T-helper 2 cell (primary cell): ENCODE measurements at regions not wholly inside any gene's neighbourhood (a gene's known extent, or its start where the extent isn't known, plus 50 kb on each side); places are given as distances from the start of the nearest gene placed in this dataset.

Experiments
- DNase-seq, 5 experiments: peaks; one replicate each; pipeline versions ENCODE4 v3.0.0 to v3.0.0-alpha.2; 2012 to 2022

GRCh38 chr13:111911121-111911720, 155.7 kb upstream of the SOX1 start:
- no peak for DNase-seq

GRCh38 chr13:111911754-111912452, 155.0 kb upstream of the SOX1 start:
- DNase-seq: no peak

GRCh38 chr13:111912453-111912866, 154.5 kb upstream of the SOX1 start:
- no peak for DNase-seq

- no peak for DNase-seq
Observed at GRCh38 chr13:111912991-111913760, 153.8 kb upstream of the SOX1 start.

GRCh38 chr13:111913761-111914140, 153.2 kb upstream of the SOX1 start:
- DNase-seq: no peak

- DNase-seq: no peak
Observed at GRCh38 chr13:111914241-111915103, 152.5 kb upstream of the SOX1 start.

- DNase-seq: no peak
Observed at GRCh38 chr13:111915104-111915551, 151.8 kb upstream of the SOX1 start.

GRCh38 chr13:111916201-111916600, 150.7 kb upstream of the SOX1 start:
- no peak for DNase-seq

- no peak for DNase-seq
Observed at GRCh38 chr13:111917086-111917485, 149.9 kb upstream of the SOX1 start.

GRCh38 chr13:111917901-111918300, 149.0 kb upstream of the SOX1 start:
- no peak for DNase-seq

- no peak for DNase-seq
Observed at GRCh38 chr13:111919286-111919685, 147.7 kb upstream of the SOX1 start.

GRCh38 chr13:111919849-111920248, 147.1 kb upstream of the SOX1 start:
- no peak for DNase-seq

GRCh38 chr13:111920306-111920931, 146.5 kb upstream of the SOX1 start:
- no peak for DNase-seq

GRCh38 chr13:111920932-111921705, 145.8 kb upstream of the SOX1 start:
- DNase-seq: no peak

GRCh38 chr13:111922086-111922485, 144.9 kb upstream of the SOX1 start:
- DNase-seq: no peak

GRCh38 chr13:111923439-111923838, 143.5 kb upstream of the SOX1 start:
- DNase-seq: no peak

- DNase-seq: no peak
Observed at GRCh38 chr13:111923991-111924677, 142.8 kb upstream of the SOX1 start.

GRCh38 chr13:111924678-111925075, 142.3 kb upstream of the SOX1 start:
- no peak for DNase-seq

- DNase-seq: no peak
Observed at GRCh38 chr13:111925146-111925875, 141.6 kb upstream of the SOX1 start.

GRCh38 chr13:111926501-111927180, 140.3 kb upstream of the SOX1 start:
- DNase-seq: no peak
